Testis (tissue), 2 donors: ENCODE measurements at regions not wholly inside any gene's neighbourhood (a gene's known extent, or its start where the extent isn't known, plus 50 kb on each side); places are given as distances from the start of the nearest gene placed in this dataset.

ENCODE experiments used
- DNase-seq: peaks from one replicate; pipeline ENCODE4 v3.0.0-alpha.2; 2019
- H3K27ac ChIP-seq, 2 donors: fragments of 200-600 bp; sonication (generic); one replicate each; pipeline ENCODE4 v1.5.1; 2019
- H3K27me3 ChIP-seq: fragments of 200-600 bp; sonication (generic); one replicate; pipeline ENCODE4 v1.5.1; 2019
- H3K36me3 ChIP-seq: fragments of 200-600 bp; sonication (generic); one replicate; pipeline ENCODE4 v1.5.1; 2017; ENCODE audit warnings: low read depth; ENCODE audit errors: missing control alignments
- H3K4me1 ChIP-seq: fragments of 200-600 bp; sonication (generic); one replicate; pipeline ENCODE4 v1.5.1; 2019
- H3K4me3 ChIP-seq, 2 donors: fragments of 200-600 bp; sonication (generic); one replicate each; pipeline ENCODE4 v1.5.1; 2017 to 2019
- H3K9me3 ChIP-seq: fragments of 200-600 bp; sonication (generic); one replicate; pipeline ENCODE4 v1.5.1; 2017
- CTCF ChIP-seq, 3 experiments: fragments of 450-650 bp in 2 of 3; fragments of 200-600 bp in 1 of 3; sonication (generic) in 1 of 3; IDR thresholded peaks; one replicate each; pipeline ENCODE4 v1.5.1; 2016 to 2019; ENCODE audit warnings: antibody characterized with exemption in 3 of 3, mild to moderate bottlenecking in 2 of 3, moderate library complexity in 1 of 3
- POLR2A ChIP-seq: fragments of 450-650 bp; IDR thresholded peaks from one replicate; pipeline ENCODE4 v1.6.1; 2017; ENCODE audit warnings: antibody characterized with exemption, mild to moderate bottlenecking, moderate library complexity
- WGBS, 2 donors: methylation state at CpG; one replicate each; pipeline ENCODE4 v1.1.5; 2018; 5-methylcytosine and 5-hydroxymethylcytosine counted together
- intact Hi-C: fragments of 100-400 bp; cut with DNase I; formaldehyde crosslinking; loops from one replicate; pipeline ENCODE4 v1.15.1; 2023; ENCODE audit warnings: low total_unique reads

- no peak for TF ChIP-seq POLR2A
- no peak for TF ChIP-seq CTCF (IDR thresholded peaks at IDR 0.05)
- WGBS, 2 donors = 22 to 26% methylated on average over 14 of the region's 14 CpGs
- DNase-seq = peak; percentile 74
- H3K4me3 ChIP-seq = peak overlapping the region; percentile 66 to 83
- H3K9me3 ChIP-seq = no peaks in the 10 kb centered on the region
- H3K4me1 ChIP-seq = peaks cover 8% of the 10 kb centered on the region
- intact Hi-C loops = loop anchor here (5.0 kb wide), 2 partner anchors 125 to 855 kb away; partner anchors contain the start of gene EIF4G2
- H3K27ac ChIP-seq = peak overlapping the region; percentile 92 to 93
- no peaks in the 10 kb centered on the region for H3K36me3 ChIP-seq
- no peaks in the 10 kb centered on the region for H3K27me3 ChIP-seq
These were observed 74.2 kb upstream of the ZBED5 start for GRCh38 chr11:10931761-10932670.

- WGBS, 2 donors = 0% methylated on average over 9 to 62 of the region's 69 CpGs
- Histone ChIP-seq H3K36me3 (no peaks in the 10 kb centered on the region), H3K9me3 (no peaks in the 10 kb centered on the region), H3K27me3 (no peaks in the 10 kb centered on the region), H3K4me1 (peaks cover 8% of the 10 kb centered on the region), H3K4me3 (peak overlapping the region; percentile 66 to 83), H3K27ac (peak overlapping the region; percentile 92 to 93)
- DNase-seq = peak; percentile 72
- TF ChIP-seq POLR2A (no peak), CTCF (IDR thresholded peaks at IDR 0.05) (no peak)
- intact Hi-C loops = loop anchor here (5.0 kb wide), 2 partner anchors 124 to 856 kb away; partner anchors contain the start of gene EIF4G2
These were observed 73.3 kb upstream of the ZBED5 start for GRCh38 chr11:10930972-10931760.

- no peaks in the 10 kb centered on the region for H3K36me3 ChIP-seq
- H3K4me1 ChIP-seq = peaks cover 8% of the 10 kb centered on the region
- peak overlapping the region; percentile 66 to 83 for H3K4me3 ChIP-seq
- H3K27ac ChIP-seq = peak overlapping the region; percentile 92 to 93
- H3K9me3 ChIP-seq = no peaks in the 10 kb centered on the region
- intact Hi-C loops = loop anchor here (5.0 kb wide), 2 partner anchors 123 to 857 kb away; partner anchors contain the start of gene EIF4G2
- no peaks in the 10 kb centered on the region for H3K27me3 ChIP-seq
- WGBS, 2 donors = 6 to 9% methylated on average over 15 to 35 of the region's 35 CpGs
- TF ChIP-seq POLR2A (no peak), CTCF (IDR thresholded peaks at IDR 0.05) (no peak)
- DNase-seq = peak; percentile 36
These were observed 72.5 kb upstream of the ZBED5 start for GRCh38 chr11:10930224-10930971.

GRCh38 chr11:10927538-10927937, 69.7 kb upstream of the ZBED5 start:
- Histone ChIP-seq H3K27ac (no peak overlapping the region), H3K4me3 (no peak overlapping the region), H3K27me3 (no peaks in the 10 kb centered on the region), H3K9me3 (no peaks in the 10 kb centered on the region), H3K36me3 (no peaks in the 10 kb centered on the region), H3K4me1 (peaks cover 8% of the 10 kb centered on the region)
- intact Hi-C loops = no loop called here
- DNase-seq = no peak
- TF ChIP-seq POLR2A (no peak), CTCF (IDR thresholded peaks at IDR 0.05) (no peak)
- WGBS, 2 donors = 52 to 73% methylated on average over 1 of the region's 1 CpG
